Stimulated activated naive B cell treated with anti-CD40 and anti-IgM and Interleukin-4, amounts not matched to agents 10 μg/mL and 1 μg/mL and 100 μg/mL, for 72 hours (primary cell): ENCODE measurements at regions not wholly inside any gene's neighbourhood (a gene's known extent, or its start where the extent isn't known, plus 50 kb on each side); places are given as distances from the start of the nearest gene placed in this dataset.

Experiments
- ATAC-seq, 2 donors: fragments of 150-1000 bp; cut with Tn5 transposase; replicated peaks; 2 replicates each; pipeline ENCODE4 v1.10.0; 2021; ENCODE audit warnings: moderate library complexity in 1 of 2
- DNase-seq: peaks from one replicate; pipeline ENCODE4 v3.0.0; 2021
- H3K27ac Mint-ChIP-seq: one replicate; pipeline ENCODE4 v1.8.0; 2022; ENCODE audit warnings: mild to moderate bottlenecking, mixed read lengths
- H3K27me3 Mint-ChIP-seq, 2 donors: one replicate each; pipeline ENCODE4 v1.8.0; 2022; ENCODE audit warnings: mixed read lengths in 2 of 2
- H3K36me3 Mint-ChIP-seq, 2 donors: one replicate each; pipeline ENCODE4 v1.8.0; 2022; ENCODE audit warnings: mixed read lengths in 2 of 2, mild to moderate bottlenecking in 1 of 2
- H3K4me1 Mint-ChIP-seq, 2 donors: one replicate each; pipeline ENCODE4 v1.8.0; 2022; ENCODE audit warnings: mixed read lengths in 2 of 2, mild to moderate bottlenecking in 1 of 2
- H3K4me3 Mint-ChIP-seq, 2 donors: one replicate each; pipeline ENCODE4 v1.8.0; 2022; ENCODE audit warnings: mild to moderate bottlenecking in 2 of 2, mixed read lengths in 2 of 2, moderate library complexity in 1 of 2
- H3K9me3 Mint-ChIP-seq, 2 donors: one replicate each; pipeline ENCODE4 v1.8.0; 2022; ENCODE audit warnings: mixed read lengths in 2 of 2, mild to moderate bottlenecking in 1 of 2

GRCh38 chr18:34280000-34280399, 55.3 kb upstream of the NOL4 start:
- DNase-seq (no peak), ATAC-seq (no peak)
- no peak overlapping the region for H3K4me3 Mint-ChIP-seq
- H3K9me3 Mint-ChIP-seq = no peaks in the 10 kb centered on the region
- no peaks in the 10 kb centered on the region for H3K4me1 Mint-ChIP-seq
- no peak overlapping the region for H3K27ac Mint-ChIP-seq
- H3K36me3 Mint-ChIP-seq = no peaks in the 10 kb centered on the region
- H3K27me3 Mint-ChIP-seq = no peaks in the 10 kb centered on the region

- no peaks in the 10 kb centered on the region for H3K27me3 Mint-ChIP-seq
- H3K27ac Mint-ChIP-seq = no peak overlapping the region
- DNase-seq = no peak
- H3K9me3 Mint-ChIP-seq = no peaks in the 10 kb centered on the region
- no peaks in the 10 kb centered on the region for H3K36me3 Mint-ChIP-seq
- no peaks in the 10 kb centered on the region for H3K4me1 Mint-ChIP-seq
- H3K4me3 Mint-ChIP-seq = no peak overlapping the region
- no peak for ATAC-seq
These were observed 55.9 kb upstream of the NOL4 start for GRCh38 chr18:34280653-34281052.

GRCh38 chr18:34281290-34281689, 56.6 kb upstream of the NOL4 start:
- H3K27ac Mint-ChIP-seq = no peak overlapping the region
- no peak for DNase-seq
- ATAC-seq = no peak
- H3K9me3 Mint-ChIP-seq = peaks cover 0 to 1% of the 10 kb centered on the region in 2 donors
- H3K4me3 Mint-ChIP-seq = no peak overlapping the region
- H3K27me3 Mint-ChIP-seq = no peaks in the 10 kb centered on the region
- no peaks in the 10 kb centered on the region for H3K4me1 Mint-ChIP-seq
- no peaks in the 10 kb centered on the region for H3K36me3 Mint-ChIP-seq

GRCh38 chr18:34281722-34282121, 57.0 kb upstream of the NOL4 start:
- peaks cover 0 to 4% of the 10 kb centered on the region in 2 donors for H3K9me3 Mint-ChIP-seq
- no peak overlapping the region for H3K4me3 Mint-ChIP-seq
- no peak overlapping the region for H3K27ac Mint-ChIP-seq
- no peaks in the 10 kb centered on the region for H3K27me3 Mint-ChIP-seq
- ATAC-seq (no peak), DNase-seq (no peak)
- H3K4me1 Mint-ChIP-seq = no peaks in the 10 kb centered on the region
- no peaks in the 10 kb centered on the region for H3K36me3 Mint-ChIP-seq

GRCh38 chr18:34283506-34283905, 58.8 kb upstream of the NOL4 start:
- H3K4me3 Mint-ChIP-seq = no peak overlapping the region
- H3K27ac Mint-ChIP-seq = no peak overlapping the region
- H3K27me3 Mint-ChIP-seq = no peaks in the 10 kb centered on the region
- no peaks in the 10 kb centered on the region for H3K36me3 Mint-ChIP-seq
- no peaks in the 10 kb centered on the region for H3K4me1 Mint-ChIP-seq
- peaks cover 3 to 9% of the 10 kb centered on the region in 2 donors for H3K9me3 Mint-ChIP-seq
- DNase-seq = no peak
- no peak for ATAC-seq

GRCh38 chr18:34287825-34288224, 63.1 kb upstream of the NOL4 start:
- no peak overlapping the region for H3K4me3 Mint-ChIP-seq
- peaks cover 6 to 11% of the 10 kb centered on the region in 2 donors for H3K9me3 Mint-ChIP-seq
- no peak for ATAC-seq
- H3K36me3 Mint-ChIP-seq = no peaks in the 10 kb centered on the region
- H3K27me3 Mint-ChIP-seq = no peaks in the 10 kb centered on the region
- no peak overlapping the region for H3K27ac Mint-ChIP-seq
- DNase-seq = no peak
- no peaks in the 10 kb centered on the region for H3K4me1 Mint-ChIP-seq

- DNase-seq (no peak), ATAC-seq (no peak)
- Mint-ChIP-seq H3K4me1 (no peaks in the 10 kb centered on the region), H3K27me3 (no peaks in the 10 kb centered on the region), H3K27ac (no peak overlapping the region), H3K9me3 (peaks cover 7 to 13% of the 10 kb centered on the region in 2 donors), H3K4me3 (no peak overlapping the region), H3K36me3 (no peaks in the 10 kb centered on the region)
These were observed 67.9 kb upstream of the NOL4 start for GRCh38 chr18:34292594-34292993.

- ATAC-seq (no peak), DNase-seq (no peak)
- Mint-ChIP-seq H3K27ac (no peak overlapping the region), H3K4me3 (no peak overlapping the region), H3K27me3 (no peaks in the 10 kb centered on the region), H3K4me1 (no peaks in the 10 kb centered on the region), H3K9me3 (peaks cover 1 to 6% of the 10 kb centered on the region in 2 donors), H3K36me3 (no peaks in the 10 kb centered on the region)
These were observed 72.6 kb upstream of the NOL4 start for GRCh38 chr18:34297287-34297686.

GRCh38 chr18:34299828-34300227, 75.1 kb upstream of the NOL4 start:
- DNase-seq (no peak), ATAC-seq (no peak)
- Mint-ChIP-seq H3K27ac (no peak overlapping the region), H3K36me3 (no peaks in the 10 kb centered on the region), H3K27me3 (no peaks in the 10 kb centered on the region), H3K4me3 (no peak overlapping the region), H3K4me1 (no peaks in the 10 kb centered on the region), H3K9me3 (peaks cover 1 to 6% of the 10 kb centered on the region in 2 donors)

- DNase-seq (no peak), ATAC-seq (no peak)
These were observed 86.8 kb upstream of the NOL4 start for GRCh38 chr18:34311468-34311867.

GRCh38 chr18:34314847-34315246, 90.1 kb upstream of the NOL4 start:
- Mint-ChIP-seq H3K36me3 (no peaks in the 10 kb centered on the region), H3K27me3 (no peaks in the 10 kb centered on the region)

More at GRCh38 chr18:34311468-34311867, 86.8 kb upstream of the NOL4 start:
- no peaks in the 10 kb centered on the region for H3K36me3 Mint-ChIP-seq
- peaks cover 4 to 8% of the 10 kb centered on the region in 2 donors for H3K9me3 Mint-ChIP-seq
- H3K4me3 Mint-ChIP-seq = no peak overlapping the region
- no peaks in the 10 kb centered on the region for H3K27me3 Mint-ChIP-seq
- H3K27ac Mint-ChIP-seq = no peak overlapping the region
- H3K4me1 Mint-ChIP-seq = no peaks in the 10 kb centered on the region

GRCh38 chr18:34315591-34316352, 91.1 kb upstream of the NOL4 start:
- Mint-ChIP-seq H3K27ac (no peak overlapping the region), H3K4me1 (no peaks in the 10 kb centered on the region), H3K4me3 (no peak overlapping the region), H3K9me3 (no peaks in the 10 kb centered on the region), H3K27me3 (no peaks in the 10 kb centered on the region), H3K36me3 (no peaks in the 10 kb centered on the region)
- no peak for ATAC-seq
- no peak for DNase-seq

More at GRCh38 chr18:34314847-34315246, 90.1 kb upstream of the NOL4 start:
- Mint-ChIP-seq H3K9me3 (no peaks in the 10 kb centered on the region), H3K27ac (no peak overlapping the region), H3K4me3 (no peak overlapping the region), H3K4me1 (no peaks in the 10 kb centered on the region)
- DNase-seq (no peak), ATAC-seq (no peak)

- no peak for ATAC-seq
These were observed 95.6 kb upstream of the NOL4 start for GRCh38 chr18:34320267-34320666.

GRCh38 chr18:34321066-34321465, 96.4 kb upstream of the NOL4 start:
- no peaks in the 10 kb centered on the region for H3K36me3 Mint-ChIP-seq
- H3K4me1 Mint-ChIP-seq = no peaks in the 10 kb centered on the region
- no peak for DNase-seq
- no peaks in the 10 kb centered on the region for H3K27me3 Mint-ChIP-seq
- no peak overlapping the region for H3K27ac Mint-ChIP-seq
- no peak for ATAC-seq
- H3K9me3 Mint-ChIP-seq = no peaks in the 10 kb centered on the region
- no peak overlapping the region for H3K4me3 Mint-ChIP-seq

More at GRCh38 chr18:34320267-34320666, 95.6 kb upstream of the NOL4 start:
- Mint-ChIP-seq H3K36me3 (no peaks in the 10 kb centered on the region), H3K4me1 (no peaks in the 10 kb centered on the region), H3K27ac (no peak overlapping the region), H3K9me3 (no peaks in the 10 kb centered on the region), H3K4me3 (no peak overlapping the region), H3K27me3 (no peaks in the 10 kb centered on the region)
- no peak for DNase-seq

GRCh38 chr18:34322365-34323289, 97.9 kb upstream of the NOL4 start:
- peaks cover 0 to 4% of the 10 kb centered on the region in 2 donors for H3K9me3 Mint-ChIP-seq
- no peaks in the 10 kb centered on the region for H3K4me1 Mint-ChIP-seq
- ATAC-seq (no peak), DNase-seq (no peak)
- H3K36me3 Mint-ChIP-seq = no peaks in the 10 kb centered on the region
- H3K27me3 Mint-ChIP-seq = no peaks in the 10 kb centered on the region
- H3K4me3 Mint-ChIP-seq = no peak overlapping the region
- H3K27ac Mint-ChIP-seq = no peak overlapping the region
